Neural cell (in vitro differentiated cells): ENCODE measurements at regions not wholly inside any gene's neighbourhood (a gene's known extent, or its start where the extent isn't known, plus 50 kb on each side); places are given as distances from the start of the nearest gene placed in this dataset.

ENCODE experiments used
- H2AFZ ChIP-seq: fragments of 200-600, 300-800 bp; sonication (generic), shearing (Covaris generic); 2 replicates; pipeline ENCODE4 v1.6.0; 2014; ENCODE audit warnings: low read depth, mild to moderate bottlenecking, antibody characterized with exemption, low read length, moderate library complexity
- H3F3A ChIP-seq: fragments of 200-600 bp; shearing (Covaris generic); 2 replicates; pipeline ENCODE4 v1.6.1; 2016; ENCODE audit warnings: mild to moderate bottlenecking, moderate library complexity, mixed read lengths, antibody characterized with exemption, low read length; ENCODE audit not compliant: insufficient read depth, poor library complexity, severe bottlenecking
- H3K27ac ChIP-seq: fragments of 200-600, 300-800 bp; sonication (generic), shearing (Covaris generic); 2 replicates; pipeline ENCODE4 v1.5.1; 2014; ENCODE audit warnings: mild to moderate bottlenecking, low read length, moderate library complexity
- H3K27me3 ChIP-seq: fragments of 300-800, 200-600 bp; sonication (generic), shearing (Covaris generic); 2 replicates; pipeline ENCODE4 v1.6.0; 2014; ENCODE audit warnings: mild to moderate bottlenecking, low read depth, low read length, moderate library complexity; ENCODE audit not compliant: insufficient read depth
- H3K36me3 ChIP-seq: fragments of 300-800, 200-600 bp; sonication (generic), shearing (Covaris generic); 2 replicates; pipeline ENCODE4 v1.5.1; 2014; ENCODE audit warnings: mild to moderate bottlenecking, antibody characterized with exemption, low read length, moderate library complexity; ENCODE audit not compliant: insufficient read depth
- H3K4me2 ChIP-seq: fragments of 300-800, 200-600 bp; sonication (generic), shearing (Covaris generic); 2 replicates; pipeline ENCODE4 v1.6.0; 2014; ENCODE audit warnings: mild to moderate bottlenecking, low read length
- H3K4me3 ChIP-seq: fragments of 300-800, 200-600 bp; sonication (generic), shearing (Covaris generic); 2 replicates; pipeline ENCODE4 v1.5.1; 2014; ENCODE audit warnings: mild to moderate bottlenecking, low read length, moderate library complexity
- H3K79me2 ChIP-seq: fragments of 200-600 bp; shearing (Covaris generic); replicated peaks from 2 replicates; pipeline ENCODE4 v1.6.0; 2014; ENCODE audit warnings: mild to moderate bottlenecking, low read length, moderate library complexity; ENCODE audit not compliant: insufficient read depth
- H3K9ac ChIP-seq: fragments of 300-800, 200-600 bp; sonication (generic), shearing (Covaris generic); 2 replicates; pipeline ENCODE4 v1.6.1; 2016; ENCODE audit warnings: mild to moderate bottlenecking, low read length, mixed read lengths
- H3K9me2 ChIP-seq: fragments of 200-600 bp; shearing (Covaris generic); 2 replicates; pipeline ENCODE4 v1.6.1; 2016; ENCODE audit warnings: mild to moderate bottlenecking, low read length, mixed read lengths; ENCODE audit not compliant: insufficient read depth
- H3K9me3 ChIP-seq: fragments of 200-600, 300-800 bp; sonication (generic), shearing (Covaris generic); 2 replicates; pipeline ENCODE4 v1.6.1; 2016; ENCODE audit warnings: mild to moderate bottlenecking, mixed run types, low read length, moderate library complexity, mixed read lengths
- H4K20me1 ChIP-seq: fragments of 200-600 bp; shearing (Covaris generic); 2 replicates; pipeline ENCODE4 v1.6.1; 2016; ENCODE audit warnings: mild to moderate bottlenecking, mixed run types; ENCODE audit not compliant: insufficient read depth
- EP300 ChIP-seq: fragments of 450-650 bp; conservative IDR thresholded peaks from 2 replicates; pipeline ENCODE4 v1.6.1; 2014; ENCODE audit warnings: antibody characterized with exemption, mild to moderate bottlenecking, moderate library complexity; ENCODE audit not compliant: poor library complexity, severe bottlenecking
- EZH2 ChIP-seq: fragments of 200-600, 300-800 bp; shearing (Covaris generic), sonication (generic); IDR thresholded peaks from 2 replicates; pipeline ENCODE4 v1.6.1; 2014; ENCODE audit warnings: antibody characterized with exemption, low read length, borderline replicate concordance, mild to moderate bottlenecking; ENCODE audit not compliant: insufficient read depth, poor library complexity, severe bottlenecking
- MXI1 ChIP-seq: fragments of 450-650 bp; conservative IDR thresholded peaks from 2 replicates; pipeline ENCODE4 v1.6.1; 2014; ENCODE audit warnings: antibody characterized with exemption, mild to moderate bottlenecking; ENCODE audit not compliant: poor library complexity, severe bottlenecking
- POLR2AphosphoS5 ChIP-seq: IDR thresholded peaks from 2 replicates; pipeline ENCODE4 v1.6.1; 2012
- RAD21 ChIP-seq: fragments of 450-650 bp; conservative IDR thresholded peaks from 2 replicates; pipeline ENCODE4 v1.6.1; 2014; ENCODE audit warnings: antibody characterized with exemption, mild to moderate bottlenecking, moderate library complexity
- SMC3 ChIP-seq: fragments of 450-650 bp; conservative IDR thresholded peaks from 2 replicates; pipeline ENCODE4 v1.6.1; 2014; ENCODE audit warnings: antibody characterized with exemption, mild to moderate bottlenecking, moderate library complexity; ENCODE audit not compliant: poor library complexity
- TAF1 ChIP-seq: IDR thresholded peaks from 2 replicates; pipeline ENCODE4 v1.6.1; 2012; ENCODE audit warnings: low read depth
- TF ChIP-seq, protein P1 (sequence below): IDR thresholded peaks from 2 replicates; pipeline ENCODE4 v1.6.1; 2012; ENCODE audit warnings: borderline replicate concordance
- TF ChIP-seq, protein P2 (sequence below): fragments of 450-650 bp; IDR thresholded peaks from 2 replicates; pipeline ENCODE4 v1.5.1; 2014; ENCODE audit warnings: antibody characterized with exemption, mild to moderate bottlenecking, moderate library complexity; ENCODE audit not compliant: poor library complexity, severe bottlenecking

DNA sequence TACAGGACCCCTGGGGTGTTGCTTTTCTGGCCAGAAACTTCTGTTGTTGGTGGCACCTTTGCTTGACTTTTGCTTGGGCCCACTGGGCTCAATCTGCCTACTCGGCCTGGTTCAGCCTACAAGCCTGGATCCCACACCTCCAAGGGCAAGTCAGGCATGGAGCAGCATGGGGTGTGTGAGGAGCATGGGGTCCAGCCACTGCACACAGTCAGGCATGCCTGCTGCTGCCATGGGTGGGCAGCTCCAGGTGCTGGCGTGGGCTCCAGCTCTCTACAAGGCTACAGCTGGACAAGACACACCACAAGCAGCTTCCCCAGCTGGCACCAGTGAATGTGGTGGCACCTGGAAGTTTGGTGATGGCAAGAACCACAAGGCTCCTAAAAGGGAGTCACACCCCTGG lies 1683.1 kb upstream of the ADGRL3 start:
- Histone ChIP-seq H3K4me2 (no peak overlapping the region), H4K20me1 (no peaks in the 10 kb centered on the region), H3K4me3 (no peak overlapping the region), H3K79me2 (no peaks in the 10 kb centered on the region), H2AFZ (no peak overlapping the region), H3K27ac (no peak overlapping the region), H3K27me3 (no peaks in the 10 kb centered on the region), H3K9me3 (no peaks in the 10 kb centered on the region), H3K9me2 (no peaks in the 10 kb centered on the region), H3K9ac (no peak overlapping the region), H3F3A (no peaks in the 10 kb centered on the region), H3K36me3 (no peaks in the 10 kb centered on the region)
- TF ChIP-seq, protein P1, sequence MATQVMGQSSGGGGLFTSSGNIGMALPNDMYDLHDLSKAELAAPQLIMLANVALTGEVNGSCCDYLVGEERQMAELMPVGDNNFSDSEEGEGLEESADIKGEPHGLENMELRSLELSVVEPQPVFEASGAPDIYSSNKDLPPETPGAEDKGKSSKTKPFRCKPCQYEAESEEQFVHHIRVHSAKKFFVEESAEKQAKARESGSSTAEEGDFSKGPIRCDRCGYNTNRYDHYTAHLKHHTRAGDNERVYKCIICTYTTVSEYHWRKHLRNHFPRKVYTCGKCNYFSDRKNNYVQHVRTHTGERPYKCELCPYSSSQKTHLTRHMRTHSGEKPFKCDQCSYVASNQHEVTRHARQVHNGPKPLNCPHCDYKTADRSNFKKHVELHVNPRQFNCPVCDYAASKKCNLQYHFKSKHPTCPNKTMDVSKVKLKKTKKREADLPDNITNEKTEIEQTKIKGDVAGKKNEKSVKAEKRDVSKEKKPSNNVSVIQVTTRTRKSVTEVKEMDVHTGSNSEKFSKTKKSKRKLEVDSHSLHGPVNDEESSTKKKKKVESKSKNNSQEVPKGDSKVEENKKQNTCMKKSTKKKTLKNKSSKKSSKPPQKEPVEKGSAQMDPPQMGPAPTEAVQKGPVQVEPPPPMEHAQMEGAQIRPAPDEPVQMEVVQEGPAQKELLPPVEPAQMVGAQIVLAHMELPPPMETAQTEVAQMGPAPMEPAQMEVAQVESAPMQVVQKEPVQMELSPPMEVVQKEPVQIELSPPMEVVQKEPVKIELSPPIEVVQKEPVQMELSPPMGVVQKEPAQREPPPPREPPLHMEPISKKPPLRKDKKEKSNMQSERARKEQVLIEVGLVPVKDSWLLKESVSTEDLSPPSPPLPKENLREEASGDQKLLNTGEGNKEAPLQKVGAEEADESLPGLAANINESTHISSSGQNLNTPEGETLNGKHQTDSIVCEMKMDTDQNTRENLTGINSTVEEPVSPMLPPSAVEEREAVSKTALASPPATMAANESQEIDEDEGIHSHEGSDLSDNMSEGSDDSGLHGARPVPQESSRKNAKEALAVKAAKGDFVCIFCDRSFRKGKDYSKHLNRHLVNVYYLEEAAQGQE, result no peak
- TF ChIP-seq POLR2AphosphoS5 (no peak), EZH2 (no peak), SMC3 (no peak), MXI1 (no peak), EP300 (no peak), RAD21 (no peak), TAF1 (no peak)
- TF ChIP-seq, protein P2, sequence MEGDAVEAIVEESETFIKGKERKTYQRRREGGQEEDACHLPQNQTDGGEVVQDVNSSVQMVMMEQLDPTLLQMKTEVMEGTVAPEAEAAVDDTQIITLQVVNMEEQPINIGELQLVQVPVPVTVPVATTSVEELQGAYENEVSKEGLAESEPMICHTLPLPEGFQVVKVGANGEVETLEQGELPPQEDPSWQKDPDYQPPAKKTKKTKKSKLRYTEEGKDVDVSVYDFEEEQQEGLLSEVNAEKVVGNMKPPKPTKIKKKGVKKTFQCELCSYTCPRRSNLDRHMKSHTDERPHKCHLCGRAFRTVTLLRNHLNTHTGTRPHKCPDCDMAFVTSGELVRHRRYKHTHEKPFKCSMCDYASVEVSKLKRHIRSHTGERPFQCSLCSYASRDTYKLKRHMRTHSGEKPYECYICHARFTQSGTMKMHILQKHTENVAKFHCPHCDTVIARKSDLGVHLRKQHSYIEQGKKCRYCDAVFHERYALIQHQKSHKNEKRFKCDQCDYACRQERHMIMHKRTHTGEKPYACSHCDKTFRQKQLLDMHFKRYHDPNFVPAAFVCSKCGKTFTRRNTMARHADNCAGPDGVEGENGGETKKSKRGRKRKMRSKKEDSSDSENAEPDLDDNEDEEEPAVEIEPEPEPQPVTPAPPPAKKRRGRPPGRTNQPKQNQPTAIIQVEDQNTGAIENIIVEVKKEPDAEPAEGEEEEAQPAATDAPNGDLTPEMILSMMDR, result no peak

DNA sequence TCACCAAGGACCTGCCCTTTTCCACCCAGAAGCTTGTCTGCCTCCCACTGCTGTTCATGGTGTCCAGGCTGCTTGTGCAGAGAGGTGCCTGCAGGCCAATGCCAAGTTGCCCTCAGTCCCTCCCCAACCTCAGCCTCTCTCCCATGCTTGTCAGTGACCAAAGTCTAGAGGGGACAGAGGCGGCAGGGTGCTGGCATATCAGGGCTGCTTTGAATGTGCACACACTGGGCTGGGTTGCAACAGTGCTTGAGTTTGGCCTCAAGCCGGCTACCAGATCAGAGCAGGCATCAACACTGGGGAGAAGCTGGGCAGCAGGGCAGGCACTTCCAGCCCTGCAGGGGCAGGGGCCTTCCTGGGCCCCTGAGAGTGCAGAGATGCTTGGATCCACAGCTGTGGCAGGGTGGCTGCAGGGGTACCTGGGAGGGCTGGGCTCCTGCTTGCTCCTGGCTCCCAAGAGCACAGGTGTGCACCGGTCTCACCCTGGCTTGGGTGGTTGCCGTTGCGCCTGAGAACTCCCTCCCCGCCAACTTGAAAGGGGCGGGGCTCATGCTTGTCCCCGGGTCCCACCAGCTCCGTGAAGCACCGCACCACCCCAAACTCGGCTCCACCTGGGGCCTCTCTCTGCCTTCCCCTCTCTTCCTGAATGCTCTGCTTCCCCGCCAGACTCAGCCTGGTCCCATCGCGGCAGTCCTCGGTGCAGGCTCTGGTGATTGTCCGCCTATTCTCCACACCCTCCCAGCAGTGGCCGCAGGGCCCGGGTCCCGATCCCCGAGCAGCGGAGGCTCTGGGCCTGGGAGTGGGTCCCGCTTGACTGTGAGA lies 1681.9 kb upstream of the ADGRL3 start:
- H3K36me3 ChIP-seq, result no peaks in the 10 kb centered on the region
- no peak overlapping the region for H3K4me3 ChIP-seq
- no peaks in the 10 kb centered on the region for H3F3A ChIP-seq
- H4K20me1 ChIP-seq, result no peaks in the 10 kb centered on the region
- no peak overlapping the region for H3K27ac ChIP-seq
- no peak overlapping the region for H3K4me2 ChIP-seq
- no peak overlapping the region for H3K9ac ChIP-seq
- no peaks in the 10 kb centered on the region for H3K27me3 ChIP-seq
- no peaks in the 10 kb centered on the region for H3K9me3 ChIP-seq
- no peaks in the 10 kb centered on the region for H3K9me2 ChIP-seq
- H3K79me2 ChIP-seq, result no peaks in the 10 kb centered on the region
- TF ChIP-seq EP300 (no peak), SMC3 (no peak), TAF1 (no peak), EZH2 (no peak), POLR2AphosphoS5 (no peak), MXI1 (no peak), RAD21 (no peak)
- TF ChIP-seq, protein P2, result no peak
- TF ChIP-seq, protein P1, result no peak
- H2AFZ ChIP-seq, result no peak overlapping the region
